Stimulated activated CD4-positive, alpha-beta T cell treated with anti-CD3 and anti-CD28 coated beads, TNF-alpha, amount 100 ng/mL, for 48 hours (primary cell): ENCODE measurements at regions not wholly inside any gene's neighbourhood (a gene's known extent, or its start where the extent isn't known, plus 50 kb on each side); places are given as distances from the start of the nearest gene placed in this dataset.

Source experiments
- DNase-seq, 3 donors: peaks; one replicate each; pipeline ENCODE4 v3.0.0-alpha.2; 2020; ENCODE audit warnings: low read depth in 3 of 3

- DNase-seq, result no peak
These were observed 1478.9 kb downstream of the RPA4 start for GRCh38 chrX:98362630-98363029.

DNA sequence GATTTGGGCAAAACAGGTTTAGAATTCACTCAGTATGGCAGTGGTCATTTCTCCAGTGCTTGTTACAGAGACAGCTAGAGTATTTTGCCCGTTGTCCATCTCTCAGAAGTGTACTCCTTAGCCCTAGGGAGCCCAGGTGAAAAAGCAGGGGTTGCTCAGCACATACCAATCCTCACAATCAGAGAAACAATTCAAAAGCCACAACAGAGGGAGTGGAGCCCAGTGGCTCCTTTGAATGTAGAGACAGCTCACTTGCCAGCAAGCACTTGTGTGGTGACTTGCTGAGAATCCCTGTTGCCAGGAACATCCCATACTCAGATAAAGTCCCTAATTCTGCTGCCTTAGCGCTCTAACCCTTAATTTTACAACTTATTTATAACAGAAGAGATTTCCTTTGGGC lies 1488.3 kb downstream of the RPA4 start:
- no peak for DNase-seq

- DNase-seq, result no peak
These were observed 1495.4 kb downstream of the RPA4 start for GRCh38 chrX:98379134-98379533.

DNA sequence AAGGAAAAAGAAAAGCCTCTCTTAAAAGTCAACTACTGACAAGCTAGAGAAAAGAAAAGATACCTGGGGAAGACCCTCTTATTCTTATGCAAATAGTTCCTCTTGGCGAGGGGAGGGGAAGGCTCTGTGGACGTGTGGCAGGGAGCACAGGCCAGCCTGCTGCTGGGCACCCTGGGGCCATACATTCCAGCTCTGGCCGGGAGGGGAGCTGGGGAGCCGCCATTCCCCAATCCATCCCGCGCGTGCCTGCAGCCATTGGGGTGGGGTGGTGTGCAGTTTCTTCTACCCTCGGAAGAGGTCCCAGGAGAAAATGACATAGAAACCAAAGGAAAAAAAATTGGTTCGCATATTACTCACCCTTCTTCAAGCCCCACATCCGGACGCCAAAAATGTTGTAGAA lies 1496.4 kb downstream of the RPA4 start:
- no peak for DNase-seq

- no peak for DNase-seq
These were observed 1496.8 kb downstream of the RPA4 start for GRCh38 chrX:98380556-98380955.

DNA sequence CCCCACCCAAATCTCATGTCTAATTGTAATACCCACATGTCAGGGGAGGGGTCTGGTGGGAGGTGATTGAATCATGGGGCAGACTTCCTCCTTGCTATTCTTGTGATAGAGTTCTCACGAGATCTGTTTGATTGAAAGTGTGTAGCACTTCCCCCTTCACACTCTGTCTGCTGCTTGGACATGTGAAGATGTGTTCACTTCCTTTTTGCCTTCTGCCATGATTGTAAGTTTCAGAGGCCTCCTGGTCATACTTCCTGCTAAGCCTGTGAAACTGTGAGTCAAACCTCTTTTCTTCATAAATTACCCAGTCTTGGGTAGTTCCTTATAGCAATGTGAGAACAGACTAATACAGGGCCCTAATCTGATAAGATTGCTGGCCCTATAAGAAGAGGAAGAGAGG lies 1514.8 kb downstream of the RPA4 start:
- no peak for DNase-seq

DNA sequence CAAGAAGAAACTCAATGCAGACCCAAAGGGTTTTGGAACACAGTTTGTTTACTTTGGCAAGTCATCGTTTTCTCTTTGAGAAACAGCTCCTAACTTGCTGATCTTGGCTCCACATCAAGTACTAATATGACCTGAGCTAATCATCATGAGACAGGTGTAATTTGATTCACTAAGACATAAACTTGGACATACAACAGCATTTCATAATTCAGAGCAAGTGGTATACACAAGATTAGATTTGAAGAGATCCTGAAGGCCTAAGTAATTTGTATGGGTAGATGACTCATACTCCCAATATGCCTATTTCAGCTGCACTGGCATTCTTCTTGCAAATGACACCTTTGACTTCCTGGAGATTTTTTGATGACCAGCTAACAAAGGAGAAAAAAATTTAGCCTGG lies 1521.7 kb downstream of the RPA4 start:
- no peak for DNase-seq

- no peak for DNase-seq
These were observed 1523.9 kb downstream of the RPA4 start for GRCh38 chrX:98407584-98407983.

DNA sequence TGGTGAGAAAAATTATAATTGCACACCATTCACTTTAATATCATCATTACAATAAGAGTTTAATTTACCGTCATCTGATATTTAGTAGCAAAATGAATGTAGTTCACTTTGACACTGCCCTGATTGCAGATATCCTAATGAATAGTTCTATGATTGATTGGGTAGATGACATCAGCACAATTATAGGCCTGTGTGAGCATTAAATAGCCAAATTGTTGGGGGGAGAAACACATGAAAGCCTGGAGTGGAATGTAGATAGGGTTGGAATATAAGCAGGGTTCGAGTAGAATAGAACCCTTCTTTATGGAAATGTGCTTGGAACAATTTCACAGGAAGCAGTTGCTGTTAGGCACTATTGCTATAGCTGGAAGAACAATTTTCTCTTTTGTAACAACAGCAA lies 1526.2 kb downstream of the RPA4 start:
- DNase-seq, result no peak

DNA sequence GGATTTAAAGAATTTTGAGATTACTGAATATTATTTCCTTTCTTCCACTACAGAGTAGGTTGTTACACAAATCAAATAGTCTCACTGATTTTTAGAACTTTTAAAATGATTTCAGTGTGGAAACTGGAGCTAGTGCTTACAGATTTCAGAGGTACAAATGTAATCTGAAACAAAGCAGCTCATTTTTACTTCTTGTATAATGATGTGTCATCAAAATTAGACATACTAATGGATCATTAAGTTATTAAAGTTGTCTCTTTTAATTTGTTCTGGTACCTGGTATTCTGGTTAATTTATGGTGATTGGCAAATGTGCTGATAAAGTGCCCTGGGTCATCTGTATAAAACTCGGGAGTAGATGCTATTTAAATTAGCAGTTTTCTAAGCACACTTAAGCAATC lies 1528.3 kb downstream of the RPA4 start:
- no peak for DNase-seq

DNA sequence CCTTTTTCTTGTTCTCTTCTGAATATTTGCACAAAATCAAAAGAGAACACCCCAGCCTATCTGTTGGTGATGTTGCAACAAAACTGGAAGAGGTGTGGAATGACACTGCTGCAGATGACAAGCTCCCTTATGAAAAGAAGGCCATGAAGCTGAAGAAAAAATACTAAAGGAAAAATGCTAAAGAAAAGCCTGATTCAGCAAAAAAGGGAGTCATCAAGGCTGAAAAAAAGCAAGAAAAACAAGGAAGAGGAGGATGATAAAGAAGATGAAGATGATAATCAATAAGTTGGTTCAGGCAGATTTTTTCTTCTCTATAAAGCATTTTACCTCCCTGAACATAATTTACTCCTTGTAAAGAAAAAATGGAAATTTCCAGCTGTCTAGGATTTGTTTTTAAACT lies 1538.8 kb downstream of the RPA4 start:
- DNase-seq, result no peak

- no peak for DNase-seq
These were observed 1548.7 kb downstream of the RPA4 start for GRCh38 chrX:98432413-98432812.

GRCh38 chrX:98448524-98448923 lies 1564.8 kb downstream of the RPA4 start:
- no peak for DNase-seq

GRCh38 chrX:98452456-98452855 lies 1568.7 kb downstream of the RPA4 start:
- no peak for DNase-seq

DNA sequence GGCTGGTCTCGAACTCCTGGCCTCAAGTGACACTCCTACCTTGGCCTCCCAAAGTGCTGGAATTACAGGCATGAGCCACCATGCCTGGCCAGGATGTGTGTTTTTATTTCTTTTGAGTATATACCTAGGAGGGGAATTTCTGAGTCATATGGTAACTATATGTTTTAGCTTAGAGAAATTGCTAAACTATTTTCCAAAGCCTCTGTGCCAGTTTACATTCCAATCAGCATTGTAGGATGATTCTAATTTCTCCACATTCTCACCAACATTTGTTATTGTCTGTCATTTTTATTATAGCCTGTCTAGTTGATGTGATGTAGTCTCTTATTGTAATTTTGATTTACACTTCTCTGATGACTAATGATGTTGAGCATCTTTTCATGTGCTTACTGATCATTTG lies 1576.0 kb downstream of the RPA4 start:
- DNase-seq, result no peak

DNA sequence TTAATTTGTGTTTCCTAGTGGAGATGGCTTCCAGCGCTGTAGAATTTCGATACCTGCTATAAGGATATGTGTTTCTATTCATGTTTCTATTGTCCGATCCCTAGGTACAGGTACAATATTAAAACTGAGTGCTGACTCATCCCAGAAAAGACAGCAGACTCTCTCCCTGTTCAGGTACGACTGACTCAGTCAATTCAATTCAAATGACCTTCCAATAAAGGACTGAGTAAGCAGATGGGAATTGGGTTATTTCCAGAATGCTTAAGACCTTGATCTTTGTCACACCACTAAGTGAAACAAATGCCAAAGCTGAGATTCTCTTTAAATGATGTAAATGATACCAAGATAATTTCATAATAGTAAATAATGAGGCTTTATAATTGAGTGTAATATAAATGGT lies 1596.9 kb downstream of the RPA4 start:
- DNase-seq, result no peak

GRCh38 chrX:98481636-98482035 lies 1597.9 kb downstream of the RPA4 start:
- DNase-seq, result no peak

DNA sequence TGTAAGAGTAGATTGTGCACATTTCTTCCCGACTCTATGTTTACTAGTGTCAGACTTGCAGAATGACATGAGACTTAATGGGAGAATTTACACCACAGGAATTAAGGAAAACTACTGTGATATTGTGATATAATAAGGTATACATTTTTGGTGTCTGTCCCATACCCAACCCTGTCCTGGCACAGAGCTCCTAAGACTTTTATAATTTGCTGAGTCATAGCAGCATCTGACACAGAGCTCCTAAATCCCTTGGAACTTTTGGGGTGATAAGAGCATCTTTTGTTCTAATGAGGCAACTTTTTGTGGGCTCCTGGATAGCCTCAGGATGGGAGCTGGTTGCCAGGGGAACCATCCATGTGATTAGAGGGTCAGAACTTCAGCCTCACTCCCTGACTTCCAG lies 1607.0 kb downstream of the RPA4 start:
- DNase-seq, result no peak

DNA sequence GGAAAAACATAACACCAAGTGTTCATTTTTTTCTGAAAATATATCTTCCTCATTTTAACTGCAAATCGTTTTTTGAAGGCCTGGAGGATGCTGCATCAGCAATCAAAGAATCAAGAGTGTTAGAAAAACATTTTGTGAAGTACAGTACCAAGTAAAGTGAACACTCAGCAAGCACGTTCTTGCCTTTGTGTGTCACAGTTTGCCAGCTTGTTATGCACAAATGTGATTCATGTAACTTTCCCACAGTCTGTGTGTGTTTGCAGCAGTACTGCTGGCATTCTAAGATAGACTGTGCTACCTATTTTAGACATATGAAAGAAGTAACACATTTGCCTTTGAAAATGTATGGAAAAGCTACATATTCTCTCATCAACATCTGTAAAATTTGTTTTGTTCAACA lies 1617.7 kb downstream of the RPA4 start:
- no peak for DNase-seq

- DNase-seq, result no peak
These were observed 1623.2 kb downstream of the RPA4 start for GRCh38 chrX:98506907-98507306.

DNA sequence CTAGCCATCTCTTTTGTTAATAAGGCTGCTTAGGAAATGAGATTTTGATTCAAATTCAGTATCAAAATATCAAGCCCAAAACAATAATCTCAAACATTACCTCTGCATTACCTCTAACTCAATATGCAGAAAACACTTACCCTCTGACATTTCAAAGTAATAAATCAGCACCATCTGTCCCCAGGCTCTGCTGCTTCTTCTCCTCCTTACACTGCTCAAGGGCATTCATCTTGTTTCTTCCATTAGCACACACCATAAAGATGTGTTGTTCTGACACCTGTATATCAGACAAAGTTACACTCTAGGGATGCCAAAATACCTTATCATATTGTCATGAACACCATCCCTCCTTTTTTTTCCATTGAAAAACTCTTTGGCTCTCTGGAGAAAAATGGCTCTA lies 1630.3 kb downstream of the RPA4 start:
- no peak for DNase-seq

- DNase-seq, result no peak
These were observed 1632.4 kb downstream of the RPA4 start for GRCh38 chrX:98516120-98516519.

DNA sequence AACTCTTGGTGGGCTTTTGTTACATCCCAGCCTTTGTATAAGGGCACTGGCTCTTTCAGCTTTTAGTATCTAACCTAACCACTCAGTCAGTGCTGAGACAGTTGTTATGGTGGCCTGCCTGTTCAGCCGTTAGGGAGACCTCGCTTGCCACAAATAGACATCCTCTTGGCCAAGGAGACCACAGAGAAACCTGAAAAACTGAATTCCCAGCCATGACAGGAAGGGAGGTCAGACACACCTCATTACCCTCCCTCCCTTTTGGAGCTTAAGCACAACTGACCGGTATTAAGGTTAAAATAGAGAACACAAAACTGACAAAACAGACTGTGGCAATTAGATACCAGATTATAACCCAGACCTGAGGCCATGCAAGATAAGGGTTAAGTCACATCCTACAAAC lies 1639.3 kb downstream of the RPA4 start:
- DNase-seq, result no peak

DNA sequence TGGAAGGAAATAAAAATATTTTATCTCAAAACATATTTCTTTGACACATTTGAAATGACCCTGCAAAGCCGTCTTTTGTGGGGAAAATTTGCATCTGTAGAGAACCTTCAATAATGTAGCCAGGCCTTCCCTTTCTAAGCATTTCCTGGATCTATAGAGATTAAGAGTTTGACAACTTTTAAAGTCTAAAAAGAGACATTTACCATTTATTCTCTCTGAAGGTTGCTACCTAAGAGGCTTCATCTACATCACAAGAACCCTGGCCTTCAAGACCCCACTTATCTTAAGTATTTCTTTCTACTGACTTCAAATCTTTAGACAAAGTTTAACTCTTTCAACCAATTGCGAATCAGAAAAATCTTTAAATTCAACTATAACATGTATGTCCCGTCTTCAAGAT lies 1639.8 kb downstream of the RPA4 start:
- no peak for DNase-seq

DNA sequence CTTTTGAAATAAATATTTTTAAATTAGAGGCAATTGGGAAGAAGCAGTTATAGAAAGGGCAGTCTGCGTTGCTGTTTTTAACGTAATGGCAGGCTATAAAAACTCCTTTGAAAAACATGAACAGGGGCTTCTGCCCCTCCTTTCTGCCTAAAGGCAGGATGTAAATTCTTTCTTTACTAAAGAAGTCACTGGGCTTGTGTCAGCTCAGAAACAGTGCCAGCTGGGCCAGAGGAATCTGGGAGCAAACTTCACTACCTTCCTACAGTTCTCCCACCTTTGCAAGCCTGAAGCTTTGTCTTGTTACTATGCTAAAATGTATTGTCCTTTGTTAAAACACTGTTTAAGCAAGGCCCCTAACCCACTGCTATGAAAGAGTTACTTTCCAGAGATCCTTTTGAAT lies 1664.8 kb downstream of the RPA4 start:
- DNase-seq, result no peak
